ENCODE measurements at regions not wholly inside any gene's neighbourhood (a gene's known extent, or its start where the extent isn't known, plus 50 kb on each side); places are given as distances from the start of the nearest gene placed in this dataset.

DNA sequence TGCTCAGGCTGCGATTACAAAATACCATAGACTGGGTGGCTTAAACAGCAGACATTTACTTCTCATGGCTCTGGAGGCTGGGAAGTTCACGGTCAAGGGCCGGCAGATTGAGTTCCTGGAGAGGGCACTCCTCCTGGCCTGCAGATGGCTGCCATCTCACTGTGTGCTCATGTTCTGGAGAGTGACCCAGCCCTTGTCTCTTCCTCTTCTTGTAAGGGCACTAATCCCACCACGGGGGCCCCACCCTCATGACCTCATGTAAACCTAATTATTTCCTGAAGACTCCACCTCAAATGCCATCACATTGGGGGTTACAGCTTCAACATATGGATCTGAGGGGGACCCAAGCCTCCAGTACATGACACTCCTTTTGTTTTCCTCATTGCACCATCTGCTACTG lies 56.0 kb upstream of the CLDN10 start:
- TF ChIP-seq POLR2A (IDR thresholded peaks at IDR 0.05; ENCODE audit: control extremely low read depth in 1 of 2, low read depth in 2 of 2, low read length in 2 of 2) (no peak), POLR2AphosphoS5 (IDR thresholded peaks at IDR 0.05; ENCODE audit: low read depth, low read length) (no peak), CTCF (IDR thresholded peaks at IDR 0.05; ENCODE audit: control extremely low read depth in 1 of 3, insufficient read depth in 1 of 3, low read depth in 1 of 3, low read length in 3 of 3) (no peak), RAD21 (IDR thresholded peaks at IDR 0.05 in 1 of 2, conservative IDR thresholded peaks at IDR 0.05 in 1 of 2; ENCODE audit: low read depth in 2 of 2, low read length in 2 of 2) (no peak), RNF2 (IDR thresholded peaks at IDR 0.05; ENCODE audit: borderline replicate concordance, low read depth, low read length, missing control alignments, poor library complexity, severe bottlenecking) (no peak), EP300 (IDR thresholded peaks at IDR 0.05; ENCODE audit: borderline replicate concordance in 1 of 2, low read depth in 2 of 2, low read length in 2 of 2) (no peak), ZNF274 (IDR thresholded peaks at IDR 0.05; ENCODE audit: borderline replicate concordance, extremely low read depth, low read length) (no peak), RFX5 (IDR thresholded peaks at IDR 0.05; ENCODE audit: borderline replicate concordance, low read depth, low read length) (no peak), JUN (IDR thresholded peaks at IDR 0.05; ENCODE audit: low read depth, low read length) (no peak), SP1 (IDR thresholded peaks at IDR 0.05; ENCODE audit: low read depth, low read length) (no peak), EZH2 (IDR thresholded peaks at IDR 0.05; ENCODE audit: low read depth, low read length, severe bottlenecking) (no peak)

Data from H1 (cell line).